ENCODE measurements at regions not wholly inside any gene's neighbourhood (a gene's known extent, or its start where the extent isn't known, plus 50 kb on each side); places are given as distances from the start of the nearest gene placed in this dataset.
"Not testable (repeated sequence)": the region's sequence is repeated elsewhere in the genome, so short reads cannot be mapped to it uniquely, and the experiment has no call there.

DNA sequence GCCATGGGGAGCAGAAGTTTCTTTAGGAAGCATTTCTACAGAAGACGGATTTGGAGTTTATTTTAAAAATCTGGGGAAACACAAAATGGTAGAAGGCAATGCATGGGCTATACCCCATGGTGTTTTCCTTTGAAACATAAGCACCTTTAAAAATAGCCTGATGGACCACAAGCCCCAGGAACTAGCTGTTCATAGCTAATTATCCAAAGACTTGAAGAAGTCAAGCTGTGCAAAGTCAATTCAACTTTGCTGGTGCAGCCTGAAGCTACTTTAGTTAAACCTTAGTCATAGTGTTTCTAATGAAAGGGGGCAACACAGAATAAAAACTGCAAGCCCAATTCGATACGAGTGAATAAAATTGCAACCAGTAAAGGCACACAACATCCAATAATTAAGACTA, 732.5 kb downstream of the GALC start:
- H3K27ac ChIP-seq (ENCODE audit: insufficient read depth, low read length, poor library complexity, severe bottlenecking), result no peak overlapping the region
- H3K9me3 ChIP-seq (ENCODE audit: control insufficient read depth, low read length), result no peaks in the 10 kb centered on the region
- no peaks in the 10 kb centered on the region for H3K4me1 ChIP-seq (ENCODE audit: control insufficient read depth, insufficient read depth, low read length, poor library complexity, severe bottlenecking)
- DNase-seq, result no peak
- no peaks in the 10 kb centered on the region for H3K27me3 ChIP-seq (replicated peaks; ENCODE audit: control insufficient read depth, insufficient read depth, low read length, poor library complexity, severe bottlenecking)
- no peaks in the 10 kb centered on the region for H3K36me3 ChIP-seq (ENCODE audit: control insufficient read depth, insufficient read depth, low read length)
- H3K4me3 ChIP-seq (ENCODE audit: insufficient read depth, low read depth, low read length, poor library complexity, severe bottlenecking), result no peak overlapping the region

DNA sequence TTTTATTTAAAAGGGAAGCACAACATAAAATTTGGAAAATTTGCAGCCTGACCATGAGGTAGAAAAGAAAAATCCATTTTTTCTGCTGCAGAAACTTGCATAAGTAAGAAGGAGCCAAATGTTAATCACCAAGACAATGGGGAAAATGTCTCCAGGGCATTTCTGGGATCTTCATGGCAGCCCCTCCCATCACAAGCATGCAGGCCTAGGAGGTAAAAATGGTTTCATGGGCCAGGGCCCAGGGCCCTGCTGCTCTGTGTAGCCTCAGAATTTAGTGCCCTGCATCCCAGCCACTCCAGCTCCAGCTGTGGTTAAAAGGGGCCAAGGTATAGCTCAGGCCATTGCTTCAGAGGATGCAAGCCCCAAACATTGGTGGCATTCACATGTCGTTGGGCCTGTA, 735.6 kb downstream of the GALC start:
- Histone ChIP-seq H3K27me3 (replicated peaks; ENCODE audit: control insufficient read depth, insufficient read depth, low read length, poor library complexity, severe bottlenecking) (no peaks in the 10 kb centered on the region), H3K27ac (ENCODE audit: insufficient read depth, low read length, poor library complexity, severe bottlenecking) (no peak overlapping the region), H3K9me3 (ENCODE audit: control insufficient read depth, low read length) (no peaks in the 10 kb centered on the region), H3K4me3 (ENCODE audit: insufficient read depth, low read depth, low read length, poor library complexity, severe bottlenecking) (no peak overlapping the region), H3K4me1 (ENCODE audit: control insufficient read depth, insufficient read depth, low read length, poor library complexity, severe bottlenecking) (no peaks in the 10 kb centered on the region), H3K36me3 (ENCODE audit: control insufficient read depth, insufficient read depth, low read length) (no peaks in the 10 kb centered on the region)
- DNase-seq, result no peak

DNA sequence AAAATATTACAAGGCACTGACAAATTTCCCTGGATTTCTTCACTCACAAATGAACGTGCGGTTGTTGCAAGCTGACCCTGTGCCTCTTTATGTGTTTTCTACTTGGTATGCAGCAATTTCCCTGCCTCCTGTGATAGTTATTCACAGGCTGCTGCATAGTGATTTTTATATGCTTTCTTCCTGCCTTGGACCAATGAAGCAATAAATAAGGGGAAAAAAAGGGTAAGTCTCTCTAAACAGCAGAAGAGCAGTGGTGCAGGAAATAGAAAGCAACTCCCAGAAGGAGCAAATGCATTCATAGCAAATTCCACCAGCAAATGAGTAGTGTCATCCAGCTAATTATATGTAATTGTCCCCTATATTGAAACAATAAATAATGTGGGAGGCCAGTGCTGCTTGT, 737.9 kb downstream of the GALC start:
- Histone ChIP-seq H3K27ac (ENCODE audit: insufficient read depth, low read length, poor library complexity, severe bottlenecking) (no peak overlapping the region), H3K4me1 (ENCODE audit: control insufficient read depth, insufficient read depth, low read length, poor library complexity, severe bottlenecking) (no peaks in the 10 kb centered on the region), H3K4me3 (ENCODE audit: insufficient read depth, low read depth, low read length, poor library complexity, severe bottlenecking) (no peak overlapping the region), H3K36me3 (ENCODE audit: control insufficient read depth, insufficient read depth, low read length) (no peaks in the 10 kb centered on the region), H3K9me3 (ENCODE audit: control insufficient read depth, low read length) (no peaks in the 10 kb centered on the region), H3K27me3 (replicated peaks; ENCODE audit: control insufficient read depth, insufficient read depth, low read length, poor library complexity, severe bottlenecking) (no peaks in the 10 kb centered on the region)
- no peak for DNase-seq

DNA sequence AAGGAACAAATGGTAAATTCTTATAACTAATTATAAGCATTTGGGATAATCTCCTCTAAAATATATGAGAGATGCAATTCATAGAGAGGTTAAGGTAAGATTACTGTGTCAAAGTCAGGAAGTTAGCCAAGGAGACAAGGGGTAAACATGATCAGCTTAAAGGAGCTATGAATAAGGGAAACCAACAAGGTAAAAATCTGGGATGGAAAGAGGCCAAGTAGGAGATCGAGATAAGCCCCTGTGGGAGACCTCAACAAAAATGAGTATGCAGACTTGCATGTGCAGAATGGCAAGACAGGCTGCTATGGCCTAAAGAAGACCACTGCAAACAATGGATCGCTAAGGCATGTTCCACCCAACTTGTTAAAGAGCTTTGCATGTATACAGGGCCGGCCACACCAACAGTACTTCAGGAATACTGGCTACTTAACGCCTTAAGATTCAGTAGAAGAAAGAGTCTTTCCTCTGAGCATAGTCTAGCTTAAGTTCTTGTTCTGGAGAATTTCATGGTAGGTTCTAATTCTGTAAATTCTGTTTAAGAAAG, 738.6 kb downstream of the GALC start:
- Histone ChIP-seq H3K4me1 (ENCODE audit: control insufficient read depth, insufficient read depth, low read length, poor library complexity, severe bottlenecking) (no peaks in the 10 kb centered on the region), H3K9me3 (ENCODE audit: control insufficient read depth, low read length) (no peaks in the 10 kb centered on the region), H3K27me3 (replicated peaks; ENCODE audit: control insufficient read depth, insufficient read depth, low read length, poor library complexity, severe bottlenecking) (no peaks in the 10 kb centered on the region), H3K4me3 (ENCODE audit: insufficient read depth, low read depth, low read length, poor library complexity, severe bottlenecking) (no peak overlapping the region), H3K27ac (ENCODE audit: insufficient read depth, low read length, poor library complexity, severe bottlenecking) (no peak overlapping the region), H3K36me3 (ENCODE audit: control insufficient read depth, insufficient read depth, low read length) (no peaks in the 10 kb centered on the region)
- no peak for DNase-seq

DNA sequence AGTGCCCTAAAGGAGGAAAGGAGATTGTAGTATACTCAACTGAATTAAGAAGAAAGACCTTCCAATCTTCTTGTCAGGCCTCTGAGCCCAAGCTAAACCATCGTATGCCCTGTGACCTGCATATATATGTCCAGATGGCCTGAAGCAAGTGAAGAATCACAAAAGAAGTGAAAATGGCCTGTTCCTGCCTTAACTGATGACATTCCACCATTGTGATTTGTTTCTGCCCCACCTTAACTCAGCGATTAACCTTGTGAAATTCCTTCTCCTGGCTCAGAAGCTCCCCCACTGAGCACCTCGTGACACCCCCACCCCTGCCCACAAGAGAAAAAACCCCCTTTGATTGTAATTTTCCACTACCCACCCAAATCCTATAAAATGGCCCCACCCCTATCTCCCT, 739.2 kb downstream of the GALC start:
- not testable (repeated sequence) for H3K9me3 ChIP-seq (ENCODE audit: control insufficient read depth, low read length); H3K27ac ChIP-seq (ENCODE audit: insufficient read depth, low read length, poor library complexity, severe bottlenecking); H3K4me3 ChIP-seq (ENCODE audit: insufficient read depth, low read depth, low read length, poor library complexity, severe bottlenecking); H3K36me3 ChIP-seq (ENCODE audit: control insufficient read depth, insufficient read depth, low read length); DNase-seq; H3K27me3 ChIP-seq (replicated peaks; ENCODE audit: control insufficient read depth, insufficient read depth, low read length, poor library complexity, severe bottlenecking); H3K4me1 ChIP-seq (ENCODE audit: control insufficient read depth, insufficient read depth, low read length, poor library complexity, severe bottlenecking)

DNA sequence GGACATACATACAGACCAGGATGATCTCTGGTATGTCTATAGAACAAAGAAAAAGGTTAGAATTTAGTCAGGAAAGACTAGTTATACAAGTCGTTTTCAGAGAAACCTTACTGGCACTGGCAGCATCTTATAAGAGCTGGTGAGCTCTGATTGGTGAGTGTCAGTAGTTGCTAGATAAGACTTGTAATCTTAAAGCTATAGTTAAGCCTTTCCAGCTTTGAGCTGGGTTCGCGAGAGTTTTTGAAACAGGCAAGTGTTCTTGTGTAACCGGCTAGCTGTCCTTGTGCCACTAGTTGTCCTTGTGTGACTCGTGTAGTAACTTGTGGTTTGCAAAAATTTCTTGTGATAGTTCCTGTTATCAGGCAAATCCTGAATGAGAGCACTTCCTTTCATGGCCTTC, 740.9 kb downstream of the GALC start:
- no peak for DNase-seq
- Histone ChIP-seq H3K4me3 (ENCODE audit: insufficient read depth, low read depth, low read length, poor library complexity, severe bottlenecking) (no peak overlapping the region), H3K9me3 (ENCODE audit: control insufficient read depth, low read length) (no peaks in the 10 kb centered on the region), H3K4me1 (ENCODE audit: control insufficient read depth, insufficient read depth, low read length, poor library complexity, severe bottlenecking) (no peaks in the 10 kb centered on the region), H3K27me3 (replicated peaks; ENCODE audit: control insufficient read depth, insufficient read depth, low read length, poor library complexity, severe bottlenecking) (no peaks in the 10 kb centered on the region), H3K36me3 (ENCODE audit: control insufficient read depth, insufficient read depth, low read length) (no peaks in the 10 kb centered on the region), H3K27ac (ENCODE audit: insufficient read depth, low read length, poor library complexity, severe bottlenecking) (no peak overlapping the region)

DNA sequence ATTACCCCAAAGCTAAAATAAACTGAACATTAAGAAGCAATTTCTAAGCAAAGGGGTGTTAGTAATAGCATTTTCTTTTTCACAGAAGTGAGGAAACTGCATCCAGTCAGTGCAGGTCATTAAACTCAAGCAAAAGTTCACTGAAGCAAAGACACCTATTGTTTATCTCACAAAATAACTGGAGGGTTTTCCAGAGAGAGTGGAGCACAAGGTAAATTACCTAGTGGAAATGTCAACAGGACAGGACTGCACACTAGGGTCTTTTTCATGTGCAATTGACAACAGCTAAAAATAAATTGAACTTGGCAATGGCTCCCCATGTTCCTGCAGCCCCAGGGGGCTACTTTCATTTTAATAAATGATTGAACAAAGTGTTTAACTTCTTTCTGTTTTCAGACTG, 742.0 kb downstream of the GALC start:
- Histone ChIP-seq H3K36me3 (ENCODE audit: control insufficient read depth, insufficient read depth, low read length) (no peaks in the 10 kb centered on the region), H3K27me3 (replicated peaks; ENCODE audit: control insufficient read depth, insufficient read depth, low read length, poor library complexity, severe bottlenecking) (no peaks in the 10 kb centered on the region), H3K4me1 (ENCODE audit: control insufficient read depth, insufficient read depth, low read length, poor library complexity, severe bottlenecking) (no peaks in the 10 kb centered on the region), H3K27ac (ENCODE audit: insufficient read depth, low read length, poor library complexity, severe bottlenecking) (no peak overlapping the region), H3K9me3 (ENCODE audit: control insufficient read depth, low read length) (no peaks in the 10 kb centered on the region), H3K4me3 (ENCODE audit: insufficient read depth, low read depth, low read length, poor library complexity, severe bottlenecking) (no peak overlapping the region)
- DNase-seq, result no peak

DNA sequence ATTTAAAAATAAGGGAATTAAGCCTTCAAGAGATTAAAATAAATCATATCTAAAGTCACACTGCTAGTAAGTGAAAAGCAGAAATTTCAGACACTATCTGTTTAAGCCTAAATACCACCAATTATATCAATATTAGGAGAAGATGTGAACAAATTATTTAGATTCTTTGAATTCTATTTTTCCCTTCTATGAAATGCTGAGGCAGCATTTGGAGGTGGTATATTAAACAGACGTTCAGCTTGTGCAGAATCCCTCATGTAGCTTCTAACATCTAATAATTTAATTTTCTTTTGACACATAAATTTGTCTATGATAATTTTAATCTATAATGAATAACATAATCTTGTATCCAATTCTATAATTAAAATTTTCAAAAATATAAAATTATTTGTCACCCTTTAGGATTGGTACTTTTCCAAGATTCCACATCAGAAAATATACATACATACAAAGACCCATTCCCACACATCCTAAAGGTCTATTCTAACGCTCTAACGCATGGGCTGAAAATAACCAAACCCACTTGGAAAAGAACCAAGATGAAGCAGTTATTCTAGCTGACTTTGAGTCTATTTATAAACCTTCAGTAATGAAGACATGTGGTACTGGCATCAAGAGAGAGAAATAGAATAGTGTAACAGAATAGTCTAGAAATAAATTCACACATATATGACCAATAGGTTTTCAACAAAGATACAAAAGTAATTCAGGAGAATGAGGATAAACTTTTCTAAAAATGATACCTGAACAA, 751.8 kb downstream of the GALC start:
- Histone ChIP-seq H3K4me1 (ENCODE audit: control insufficient read depth, insufficient read depth, low read length, poor library complexity, severe bottlenecking) (no peaks in the 10 kb centered on the region), H3K27ac (ENCODE audit: insufficient read depth, low read length, poor library complexity, severe bottlenecking) (no peak overlapping the region), H3K9me3 (ENCODE audit: control insufficient read depth, low read length) (no peaks in the 10 kb centered on the region), H3K36me3 (ENCODE audit: control insufficient read depth, insufficient read depth, low read length) (no peaks in the 10 kb centered on the region), H3K4me3 (ENCODE audit: insufficient read depth, low read depth, low read length, poor library complexity, severe bottlenecking) (no peak overlapping the region), H3K27me3 (replicated peaks; ENCODE audit: control insufficient read depth, insufficient read depth, low read length, poor library complexity, severe bottlenecking) (no peaks in the 10 kb centered on the region)
- DNase-seq, result no peak

DNA sequence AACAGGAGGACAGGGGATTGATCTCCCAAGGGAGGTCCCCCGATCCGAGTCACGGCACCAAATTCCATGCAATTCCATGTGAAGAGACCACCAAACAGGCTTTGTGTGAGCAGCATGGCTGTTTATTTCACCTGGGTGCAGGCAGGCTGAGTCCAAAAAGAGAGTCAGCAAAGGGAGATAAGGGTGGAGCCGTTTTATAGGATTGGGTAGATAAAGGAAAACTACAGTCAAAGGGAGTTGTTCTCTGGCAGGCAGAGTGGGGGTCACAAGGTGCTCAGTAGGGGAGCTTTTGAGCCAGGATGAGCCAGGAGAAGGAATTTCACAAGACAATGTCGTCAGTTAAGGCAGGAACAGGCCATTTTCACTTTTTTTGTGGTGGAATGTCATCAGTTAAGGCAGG, 752.7 kb downstream of the GALC start:
- H3K4me1 ChIP-seq (ENCODE audit: control insufficient read depth, insufficient read depth, low read length, poor library complexity, severe bottlenecking); DNase-seq; H3K4me3 ChIP-seq (ENCODE audit: insufficient read depth, low read depth, low read length, poor library complexity, severe bottlenecking); H3K36me3 ChIP-seq (ENCODE audit: control insufficient read depth, insufficient read depth, low read length); H3K27me3 ChIP-seq (replicated peaks; ENCODE audit: control insufficient read depth, insufficient read depth, low read length, poor library complexity, severe bottlenecking); H3K27ac ChIP-seq (ENCODE audit: insufficient read depth, low read length, poor library complexity, severe bottlenecking); H3K9me3 ChIP-seq (ENCODE audit: control insufficient read depth, low read length): not testable (repeated sequence)

DNA sequence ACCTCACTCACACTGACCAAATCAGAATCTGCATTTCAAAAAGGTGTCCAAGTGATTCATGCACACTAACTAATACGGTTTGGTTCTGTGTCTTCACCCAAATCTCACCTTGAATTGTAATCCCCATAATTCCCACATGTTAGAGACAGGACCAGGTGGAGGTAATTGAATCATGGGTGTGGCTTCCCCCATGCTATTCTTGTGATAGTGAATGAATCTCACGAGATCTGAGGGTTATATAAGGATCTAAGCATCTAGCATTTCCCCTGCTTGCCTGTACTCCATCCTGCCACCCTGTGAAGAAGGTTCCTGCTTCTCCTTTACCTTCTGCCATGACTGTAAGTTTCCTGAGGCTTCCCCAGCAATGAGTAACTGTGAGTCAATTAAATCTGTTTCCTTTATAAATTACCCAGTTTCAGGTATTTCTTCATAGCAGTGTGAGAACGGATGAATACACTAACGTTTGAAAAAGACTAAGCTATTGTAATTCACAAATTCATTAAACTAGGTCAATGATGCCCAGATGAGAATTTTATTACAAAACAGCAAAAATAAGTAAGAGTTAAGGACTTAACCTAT, 759.1 kb downstream of the GALC start:
- Histone ChIP-seq H3K36me3 (ENCODE audit: control insufficient read depth, insufficient read depth, low read length) (no peaks in the 10 kb centered on the region), H3K27ac (ENCODE audit: insufficient read depth, low read length, poor library complexity, severe bottlenecking) (no peak overlapping the region), H3K4me3 (ENCODE audit: insufficient read depth, low read depth, low read length, poor library complexity, severe bottlenecking) (no peak overlapping the region), H3K9me3 (ENCODE audit: control insufficient read depth, low read length) (no peaks in the 10 kb centered on the region), H3K4me1 (ENCODE audit: control insufficient read depth, insufficient read depth, low read length, poor library complexity, severe bottlenecking) (no peaks in the 10 kb centered on the region), H3K27me3 (replicated peaks; ENCODE audit: control insufficient read depth, insufficient read depth, low read length, poor library complexity, severe bottlenecking) (no peaks in the 10 kb centered on the region)
- no peak for DNase-seq
